Trophoblast cell (in vitro differentiated cells and primary cell): ENCODE measurements at regions not wholly inside any gene's neighbourhood (a gene's known extent, or its start where the extent isn't known, plus 50 kb on each side); places are given as distances from the start of the nearest gene placed in this dataset.

Source experiments
- DNase-seq, 2 donors: peaks; one replicate each; pipeline ENCODE4 v3.0.0-alpha.2; 2016
- H2AFZ ChIP-seq: 2 replicates; pipeline ENCODE4 v1.6.1; 2013; ENCODE audit warnings: low read length, moderate library complexity, mild to moderate bottlenecking; ENCODE audit not compliant: insufficient read depth, poor library complexity
- H2AK5ac ChIP-seq: 2 replicates; pipeline ENCODE4 v1.6.1; 2013; ENCODE audit warnings: mild to moderate bottlenecking, low read length
- H2BK120ac ChIP-seq: 2 replicates; pipeline ENCODE4 v1.6.1; 2013; ENCODE audit warnings: low read length, mild to moderate bottlenecking, moderate library complexity; ENCODE audit not compliant: insufficient read depth, poor library complexity
- H2BK12ac ChIP-seq: 2 replicates; pipeline ENCODE4 v1.6.1; 2013; ENCODE audit warnings: mild to moderate bottlenecking, low read length, moderate library complexity
- H2BK5ac ChIP-seq: 2 replicates; pipeline ENCODE4 v1.6.1; 2013; ENCODE audit warnings: low read length, low read depth, moderate library complexity, mild to moderate bottlenecking; ENCODE audit not compliant: poor library complexity
- H3K14ac ChIP-seq: 2 replicates; pipeline ENCODE4 v1.6.1; 2013; ENCODE audit warnings: mild to moderate bottlenecking, low read length
- H3K18ac ChIP-seq: 2 replicates; pipeline ENCODE4 v1.6.1; 2013; ENCODE audit warnings: mild to moderate bottlenecking, low read length
- H3K23ac ChIP-seq: 2 replicates; pipeline ENCODE4 v1.6.1; 2013; ENCODE audit warnings: low read length
- H3K27ac ChIP-seq: 2 replicates; pipeline ENCODE4 v1.5.1; 2013; ENCODE audit warnings: low read depth, mild to moderate bottlenecking, inconsistent platforms, low read length, moderate library complexity
- H3K27me3 ChIP-seq: 2 replicates; pipeline ENCODE4 v1.6.1; 2013; ENCODE audit warnings: inconsistent platforms, mild to moderate bottlenecking, low read length, moderate library complexity; ENCODE audit not compliant: insufficient read depth
- H3K36me3 ChIP-seq, 2 experiments: 1 replicate in 1 of 2; 2 replicates in 1 of 2; pipeline ENCODE4 v1.6.1; 2013; ENCODE audit warnings: low read length in 2 of 2, mild to moderate bottlenecking in 2 of 2, moderate library complexity in 1 of 2; ENCODE audit not compliant: insufficient read depth in 2 of 2, control insufficient read depth in 1 of 2
- H3K4ac ChIP-seq: 2 replicates; pipeline ENCODE4 v1.6.1; 2013; ENCODE audit warnings: low read depth, mild to moderate bottlenecking, low read length, moderate library complexity
- H3K4me1 ChIP-seq, 2 experiments: 1 replicate in 1 of 2; 2 replicates in 1 of 2; pipeline ENCODE4 v1.6.1; 2013; ENCODE audit warnings: low read length in 2 of 2, mild to moderate bottlenecking in 2 of 2, moderate library complexity in 1 of 2; ENCODE audit not compliant: insufficient read depth in 2 of 2, control insufficient read depth in 1 of 2
- H3K4me2 ChIP-seq: 2 replicates; pipeline ENCODE4 v1.6.1; 2013; ENCODE audit warnings: inconsistent platforms, mild to moderate bottlenecking, low read length, moderate library complexity
- H3K4me3 ChIP-seq: 2 replicates; pipeline ENCODE4 v1.5.1; 2013; ENCODE audit warnings: mild to moderate bottlenecking, low read depth, low read length, inconsistent platforms
- H3K79me1 ChIP-seq: one replicate; pipeline ENCODE4 v1.6.1; 2013; ENCODE audit warnings: low read length
- H3K79me2 ChIP-seq: 2 replicates; pipeline ENCODE4 v1.6.1; 2013; ENCODE audit warnings: low read length, mild to moderate bottlenecking; ENCODE audit not compliant: control insufficient read depth, insufficient read depth, poor library complexity
- H3K9ac ChIP-seq: 2 replicates; pipeline ENCODE4 v1.6.1; 2013; ENCODE audit warnings: mild to moderate bottlenecking, low read length
- H3K9me3 ChIP-seq: 2 replicates; pipeline ENCODE4 v1.6.1; 2013; ENCODE audit warnings: low read depth, mild to moderate bottlenecking, control low read depth, inconsistent platforms, low read length; ENCODE audit not compliant: insufficient read depth
- H4K12ac ChIP-seq: 2 replicates; pipeline ENCODE4 v1.6.1; 2013; ENCODE audit warnings: low read depth, mild to moderate bottlenecking, low read length, moderate library complexity
- H4K8ac ChIP-seq: 2 replicates; pipeline ENCODE4 v1.6.1; 2013; ENCODE audit warnings: low read depth, mild to moderate bottlenecking, low read length, moderate library complexity
- H4K91ac ChIP-seq: one replicate; pipeline ENCODE4 v1.6.1; 2013; ENCODE audit warnings: low read depth, mild to moderate bottlenecking, low read length, moderate library complexity
- WGBS: extraction: QIAGEN DNeasy Blood & Tissue Kit; methylation state at CpG from one replicate; pipeline ENCODE4 v1.1.7; 2013; ENCODE audit warnings: missing lambda C conversion rate; ENCODE audit not compliant: insufficient read length, insufficient coverage; ENCODE audit errors: extremely low coverage; 5-methylcytosine and 5-hydroxymethylcytosine counted together

DNA sequence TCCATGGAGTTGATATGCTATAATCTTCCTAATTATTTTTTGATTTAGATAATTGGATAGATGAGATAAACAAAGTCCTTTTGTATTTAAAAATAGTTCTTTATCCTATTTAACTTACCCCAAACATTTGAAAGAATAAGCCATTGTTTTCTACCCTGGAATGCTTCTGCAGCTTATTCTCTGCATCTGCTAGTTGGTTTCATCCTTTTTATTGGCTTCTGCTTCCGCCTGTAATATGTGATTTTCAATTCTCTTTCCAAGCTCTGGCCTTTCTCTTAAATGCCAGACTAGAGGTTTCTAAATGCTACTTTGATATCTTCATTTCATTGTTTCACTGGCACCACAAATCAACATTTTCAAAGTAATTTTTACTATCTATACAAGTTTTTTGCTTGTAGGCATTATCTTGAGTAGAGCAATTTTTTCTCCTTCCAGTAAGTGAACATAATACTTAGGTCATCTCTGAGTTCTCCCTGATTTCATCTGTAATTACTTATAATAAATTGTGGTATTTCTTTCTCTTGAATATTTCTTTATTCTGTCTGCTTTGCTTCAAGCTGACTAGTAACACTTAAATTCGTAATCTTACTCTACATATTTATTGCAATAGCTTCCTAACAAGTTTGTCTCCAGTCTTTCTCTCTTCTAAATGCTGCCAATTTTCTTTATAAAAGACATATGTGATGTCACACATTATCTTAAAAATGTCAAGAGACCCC lies 958.4 kb downstream of the SLC6A15 start:
- Histone ChIP-seq H3K4me2 (no peak overlapping the region), H2BK12ac (no peak overlapping the region), H2BK5ac (no peak overlapping the region), H4K12ac (no peak overlapping the region), H2BK120ac (no peak overlapping the region), H3K18ac (no peak overlapping the region), H2AFZ (no peak overlapping the region), H3K79me2 (no peaks in the 10 kb centered on the region), H3K79me1 (no peaks in the 10 kb centered on the region), H3K14ac (no peak overlapping the region), H4K8ac (no peak overlapping the region), H3K4me3 (no peak overlapping the region), H4K91ac (no peak overlapping the region), H3K9me3 (no peaks in the 10 kb centered on the region), H3K4me1 (no peaks in the 10 kb centered on the region), H3K9ac (no peak overlapping the region), H3K36me3 (no peaks in the 10 kb centered on the region), H3K4ac (no peak overlapping the region), H3K27ac (no peak overlapping the region), H2AK5ac (no peak overlapping the region), H3K27me3 (no peaks in the 10 kb centered on the region), H3K23ac (no peak overlapping the region)
- WGBS = no CpG with 5 or more reads among the region's 2 CpGs
- no peak for DNase-seq

DNA sequence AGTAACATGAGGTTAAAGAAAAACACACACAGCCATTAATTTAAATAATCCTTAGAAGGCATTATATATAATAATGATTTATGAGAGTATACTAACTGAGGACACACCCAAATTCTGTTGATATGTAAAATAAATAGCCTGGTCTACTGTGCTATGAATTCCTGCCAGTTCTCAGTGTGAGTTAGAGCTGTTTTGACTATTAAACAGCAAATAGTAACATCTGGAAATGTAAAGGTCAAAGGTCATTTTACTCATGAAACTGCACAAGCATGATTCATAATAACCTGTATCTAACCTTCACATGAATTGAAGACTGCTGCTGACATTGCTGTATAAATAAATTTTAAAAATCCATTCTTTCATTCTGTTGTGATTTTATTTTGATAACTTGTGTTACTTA lies 966.7 kb downstream of the SLC6A15 start:
- no peak overlapping the region for H2BK5ac ChIP-seq
- no peak for DNase-seq
- H2AFZ ChIP-seq = no peak overlapping the region
- no peaks in the 10 kb centered on the region for H3K4me1 ChIP-seq
- H3K18ac ChIP-seq = no peak overlapping the region
- no peak overlapping the region for H2BK12ac ChIP-seq
- H3K9me3 ChIP-seq = no peaks in the 10 kb centered on the region
- no peak overlapping the region for H3K9ac ChIP-seq
- H3K27ac ChIP-seq = no peak overlapping the region
- no peak overlapping the region for H2AK5ac ChIP-seq
- no peaks in the 10 kb centered on the region for H3K79me1 ChIP-seq
- no peaks in the 10 kb centered on the region for H3K27me3 ChIP-seq
- H4K8ac ChIP-seq = no peak overlapping the region
- H4K91ac ChIP-seq = no peak overlapping the region
- H3K4ac ChIP-seq = no peak overlapping the region
- H3K4me3 ChIP-seq = no peak overlapping the region
- H3K4me2 ChIP-seq = no peak overlapping the region
- H3K36me3 ChIP-seq = no peaks in the 10 kb centered on the region
- no peak overlapping the region for H3K23ac ChIP-seq
- H3K79me2 ChIP-seq = no peaks in the 10 kb centered on the region
- no peak overlapping the region for H4K12ac ChIP-seq
- H3K14ac ChIP-seq = no peak overlapping the region
- H2BK120ac ChIP-seq = no peak overlapping the region

DNA sequence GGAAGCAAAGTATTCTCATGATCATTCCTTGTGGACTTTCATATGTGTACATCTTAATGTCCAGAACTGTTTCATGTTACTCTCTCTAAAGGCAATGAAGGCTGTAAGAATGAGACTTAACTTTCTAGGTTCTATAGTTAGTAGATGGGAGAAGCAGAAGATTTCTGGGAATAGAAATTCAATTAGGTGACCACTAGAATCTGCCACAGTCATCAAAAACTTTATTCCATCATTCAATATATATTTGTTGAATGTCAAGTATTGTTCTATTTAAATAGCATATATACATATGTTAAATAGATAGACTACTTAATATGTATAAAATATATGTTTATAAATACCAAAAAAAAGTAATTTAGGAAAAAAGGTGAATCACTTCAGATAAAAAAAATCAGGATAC lies 972.9 kb downstream of the SLC6A15 start:
- DNase-seq = no peak
- H3K27ac ChIP-seq = no peak overlapping the region
- H4K8ac ChIP-seq = no peak overlapping the region
- H2BK120ac ChIP-seq = no peak overlapping the region
- no peak overlapping the region for H3K4me3 ChIP-seq
- H2BK5ac ChIP-seq = no peak overlapping the region
- H4K12ac ChIP-seq = no peak overlapping the region
- no peaks in the 10 kb centered on the region for H3K4me1 ChIP-seq
- H3K9ac ChIP-seq = no peak overlapping the region
- no peak overlapping the region for H2BK12ac ChIP-seq
- no peak overlapping the region for H3K18ac ChIP-seq
- H3K36me3 ChIP-seq = no peaks in the 10 kb centered on the region
- no peaks in the 10 kb centered on the region for H3K9me3 ChIP-seq
- no peak overlapping the region for H3K4ac ChIP-seq
- no peaks in the 10 kb centered on the region for H3K79me1 ChIP-seq
- no peak overlapping the region for H2AK5ac ChIP-seq
- no peak overlapping the region for H3K4me2 ChIP-seq
- no peak overlapping the region for H3K23ac ChIP-seq
- H3K79me2 ChIP-seq = no peaks in the 10 kb centered on the region
- H4K91ac ChIP-seq = no peak overlapping the region
- H3K27me3 ChIP-seq = no peaks in the 10 kb centered on the region
- no peak overlapping the region for H3K14ac ChIP-seq
- H2AFZ ChIP-seq = no peak overlapping the region

DNA sequence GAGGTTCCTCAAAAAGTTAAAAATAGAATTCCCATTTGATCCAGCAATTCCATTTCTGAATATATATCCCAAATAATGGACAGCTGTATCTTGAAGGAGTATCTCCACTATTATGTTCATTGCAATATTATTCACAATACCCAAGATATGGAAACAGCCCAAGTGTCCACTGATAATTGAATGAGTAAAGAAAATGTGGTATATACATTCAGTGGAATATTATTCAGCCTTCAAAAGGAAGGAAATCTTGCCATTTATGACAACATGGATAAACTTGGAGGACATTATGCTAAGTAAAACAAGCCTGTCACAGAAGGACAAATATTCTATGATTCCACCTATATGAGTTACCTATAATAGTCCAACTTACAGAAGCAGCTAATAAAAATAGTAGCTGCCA lies 979.0 kb downstream of the SLC6A15 start:
- H2BK12ac ChIP-seq = no peak overlapping the region
- no peak overlapping the region for H4K8ac ChIP-seq
- no peaks in the 10 kb centered on the region for H3K79me1 ChIP-seq
- no peak overlapping the region for H2BK5ac ChIP-seq
- DNase-seq = no peak
- H2BK120ac ChIP-seq = no peak overlapping the region
- H4K12ac ChIP-seq = no peak overlapping the region
- H3K23ac ChIP-seq = no peak overlapping the region
- H3K79me2 ChIP-seq = no peaks in the 10 kb centered on the region
- H3K18ac ChIP-seq = no peak overlapping the region
- H3K4me1 ChIP-seq = no peaks in the 10 kb centered on the region
- no peak overlapping the region for H2AFZ ChIP-seq
- H3K4me2 ChIP-seq = no peak overlapping the region
- no peak overlapping the region for H3K4ac ChIP-seq
- H3K36me3 ChIP-seq = no peaks in the 10 kb centered on the region
- H3K27me3 ChIP-seq = no peaks in the 10 kb centered on the region
- H2AK5ac ChIP-seq = no peak overlapping the region
- no peak overlapping the region for H3K4me3 ChIP-seq
- H4K91ac ChIP-seq = no peak overlapping the region
- no peak overlapping the region for H3K14ac ChIP-seq
- no peaks in the 10 kb centered on the region for H3K9me3 ChIP-seq
- H3K27ac ChIP-seq = no peak overlapping the region
- no peak overlapping the region for H3K9ac ChIP-seq
